CD8-positive, alpha-beta memory T cell (primary cell): ENCODE measurements at regions not wholly inside any gene's neighbourhood (a gene's known extent, or its start where the extent isn't known, plus 50 kb on each side); places are given as distances from the start of the nearest gene placed in this dataset.

Source experiments
- CTCF ChIA-PET: fragments of 350-600 bp; sonication (Branson Sonifier 250); formaldehyde crosslinking; loops from one replicate; lab custom pipeline; 2021; ENCODE audit warnings: antibody characterized with exemption; lab: Charles Lee
- POLR2A ChIA-PET: fragments of 350-600 bp; sonication (Branson Sonifier 250); formaldehyde crosslinking; loops from one replicate; lab custom pipeline; 2021; ENCODE audit warnings: antibody characterized with exemption; lab: Charles Lee
- DNase-seq, 5 donors: peaks; one replicate each; pipeline versions ENCODE4 v3.0.0 to v3.0.0-alpha.2; 2020 to 2022; ENCODE audit warnings: mixed read lengths in 1 of 5
- H3K27ac ChIP-seq: one replicate; pipeline ENCODE4 v1.7.0; 2013; ENCODE audit warnings: low read depth, mild to moderate bottlenecking, low read length, moderate library complexity
- H3K27me3 ChIP-seq: 2 replicates; pipeline ENCODE4 v1.7.0; 2013; ENCODE audit warnings: low read length, mild to moderate bottlenecking; ENCODE audit not compliant: insufficient read depth, poor library complexity, severe bottlenecking
- H3K36me3 ChIP-seq: 2 replicates; pipeline ENCODE4 v1.7.0; 2013; ENCODE audit warnings: mild to moderate bottlenecking, low read length, moderate library complexity; ENCODE audit not compliant: insufficient read depth
- H3K4me1 ChIP-seq: 2 replicates; pipeline ENCODE4 v1.7.0; 2013; ENCODE audit warnings: mild to moderate bottlenecking, low read length, moderate library complexity; ENCODE audit not compliant: insufficient read depth
- H3K4me3 ChIP-seq: 2 replicates; pipeline ENCODE4 v1.7.0; 2013; ENCODE audit warnings: mild to moderate bottlenecking, low read length
- H3K9me3 ChIP-seq: 2 replicates; pipeline ENCODE4 v1.7.0; 2013; ENCODE audit warnings: mild to moderate bottlenecking, low read length
- H3K27ac Mint-ChIP-seq, 8 donors: one replicate each; pipeline ENCODE4 v1.8.0; 2020 to 2021; ENCODE audit warnings: mixed read lengths in 8 of 8, mild to moderate bottlenecking in 6 of 8, inconsistent platforms in 3 of 8, moderate library complexity in 3 of 8
- H3K27me3 Mint-ChIP-seq, 2 donors: one replicate each; pipeline ENCODE4 v1.8.0; 2020 to 2021; ENCODE audit warnings: mixed read lengths in 2 of 2, mild to moderate bottlenecking in 1 of 2, moderate library complexity in 1 of 2
- H3K36me3 Mint-ChIP-seq, 3 donors: one replicate each; pipeline ENCODE4 v1.8.0; 2020 to 2021; ENCODE audit warnings: mixed read lengths in 3 of 3, inconsistent platforms in 1 of 3, mild to moderate bottlenecking in 1 of 3
- H3K4me1 Mint-ChIP-seq, 3 donors: one replicate each; pipeline ENCODE4 v1.8.0; 2020 to 2021; ENCODE audit warnings: mixed read lengths in 3 of 3, inconsistent platforms in 1 of 3, mild to moderate bottlenecking in 1 of 3
- H3K4me3 Mint-ChIP-seq, 7 donors: one replicate each; pipeline ENCODE4 v1.8.0; 2020 to 2021; ENCODE audit warnings: mixed read lengths in 7 of 7, mild to moderate bottlenecking in 6 of 7, moderate library complexity in 4 of 7, inconsistent platforms in 2 of 7
- H3K9me3 Mint-ChIP-seq, 5 donors: one replicate each; pipeline ENCODE4 v1.8.0; 2020 to 2022; ENCODE audit warnings: mixed read lengths in 5 of 5, mild to moderate bottlenecking in 3 of 5, moderate library complexity in 2 of 5, inconsistent platforms in 1 of 5

DNA sequence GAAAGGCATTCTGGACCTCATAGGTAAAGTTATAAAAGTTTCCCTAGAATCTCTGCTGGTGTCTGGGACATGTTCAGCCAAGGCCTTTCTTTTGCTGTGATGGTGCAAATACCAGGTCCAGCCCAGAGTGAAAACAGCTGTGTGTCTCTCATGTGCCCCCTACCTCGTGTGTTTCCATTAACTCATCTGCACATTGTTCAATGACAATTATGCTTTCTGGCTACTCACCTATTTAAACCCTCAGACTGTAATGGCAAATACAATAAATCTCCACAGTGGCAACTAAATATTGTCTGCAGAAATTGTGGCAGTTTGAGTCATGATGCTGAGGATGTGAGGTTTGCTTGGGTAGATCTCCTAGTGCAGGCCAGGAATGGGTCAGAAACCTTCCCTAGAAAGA lies 53.1 kb upstream of the GALNT15 start:
- H3K36me3 Mint-ChIP-seq = no peaks in the 10 kb centered on the region
- H3K4me3 Mint-ChIP-seq = no peak overlapping the region
- ChIA-PET POLR2A (no interaction called here), CTCF (no interaction called here)
- Histone ChIP-seq H3K27me3 (no peaks in the 10 kb centered on the region), H3K36me3 (no peaks in the 10 kb centered on the region), H3K4me3 (no peak overlapping the region), H3K4me1 (no peaks in the 10 kb centered on the region), H3K9me3 (no peaks in the 10 kb centered on the region), H3K27ac (no peak overlapping the region)
- peaks cover 0 to 4% (median 0%) of the 10 kb centered on the region in 5 donors for H3K9me3 Mint-ChIP-seq
- peaks cover 0 to 3% of the 10 kb centered on the region in 2 donors for H3K27me3 Mint-ChIP-seq
- no peak for DNase-seq
- no peak overlapping the region for H3K27ac Mint-ChIP-seq
- H3K4me1 Mint-ChIP-seq = no peaks in the 10 kb centered on the region

DNA sequence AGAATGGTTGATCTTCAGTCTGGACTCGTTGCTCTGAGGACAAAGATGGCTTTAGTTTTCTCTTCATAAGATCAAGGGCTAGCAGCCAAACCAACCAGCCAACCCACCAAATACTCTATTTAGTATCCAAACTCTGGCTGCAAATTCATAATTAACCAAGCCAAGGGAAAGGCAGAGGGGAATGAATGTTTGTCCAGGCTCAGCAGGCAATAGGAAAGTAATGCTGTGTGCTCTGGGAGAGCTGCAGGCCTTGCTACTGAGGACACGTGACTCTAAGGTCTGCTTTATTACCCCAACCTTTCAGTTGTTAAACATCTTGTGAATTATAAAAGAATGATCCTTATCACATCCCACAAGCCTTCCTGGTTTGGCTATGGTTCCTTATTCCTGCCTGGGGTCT lies 52.3 kb upstream of the GALNT15 start:
- no peaks in the 10 kb centered on the region for H3K27me3 ChIP-seq
- Mint-ChIP-seq H3K4me3 (no peak overlapping the region), H3K9me3 (peaks cover 0 to 4% (median 0%) of the 10 kb centered on the region in 5 donors), H3K27me3 (peaks cover 0 to 3% of the 10 kb centered on the region in 2 donors), H3K4me1 (no peaks in the 10 kb centered on the region), H3K27ac (no peak overlapping the region), H3K36me3 (no peaks in the 10 kb centered on the region)
- DNase-seq = no peak
- H3K36me3 ChIP-seq = no peaks in the 10 kb centered on the region
- ChIA-PET CTCF (no interaction called here), POLR2A (no interaction called here)
- H3K4me1 ChIP-seq = no peaks in the 10 kb centered on the region
- no peaks in the 10 kb centered on the region for H3K9me3 ChIP-seq
- no peak overlapping the region for H3K4me3 ChIP-seq
- H3K27ac ChIP-seq = no peak overlapping the region

DNA sequence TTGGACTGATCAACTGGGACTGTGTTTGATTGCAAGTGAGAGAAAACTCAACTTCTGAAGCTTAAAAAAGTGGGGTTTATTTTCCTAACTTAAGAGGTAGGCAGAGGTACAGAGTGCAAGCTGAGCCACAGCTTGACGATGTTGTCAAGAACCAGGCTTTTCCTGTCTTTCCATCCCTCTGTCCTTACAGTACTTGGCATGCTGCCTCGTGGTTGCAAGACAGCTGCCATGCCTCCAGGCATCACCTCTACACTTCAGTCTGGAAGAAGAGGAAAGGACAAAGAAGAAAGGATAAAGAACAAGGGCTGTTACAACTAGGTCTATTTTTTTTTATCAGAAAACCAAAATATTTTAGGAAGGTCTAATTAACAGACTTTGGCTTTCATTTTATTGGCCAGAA lies 51.8 kb upstream of the GALNT15 start:
- Mint-ChIP-seq H3K27ac (peak overlapping the region in 1 of 8 donors; percentile 38), H3K27me3 (peaks cover 3 to 4% of the 10 kb centered on the region in 2 donors), H3K4me1 (no peaks in the 10 kb centered on the region), H3K9me3 (peaks cover 0 to 4% (median 0%) of the 10 kb centered on the region in 5 donors), H3K4me3 (no peak overlapping the region), H3K36me3 (no peaks in the 10 kb centered on the region)
- ChIA-PET CTCF (interaction anchor here (0.9 kb wide), 1 partner anchor 76 kb away, joined by 3 read pairs; no protein-coding TSS in a partner anchor), POLR2A (no interaction called here)
- Histone ChIP-seq H3K4me3 (no peak overlapping the region), H3K4me1 (no peaks in the 10 kb centered on the region), H3K27me3 (no peaks in the 10 kb centered on the region), H3K9me3 (no peaks in the 10 kb centered on the region), H3K27ac (no peak overlapping the region), H3K36me3 (no peaks in the 10 kb centered on the region)
- DNase-seq = no peak

DNA sequence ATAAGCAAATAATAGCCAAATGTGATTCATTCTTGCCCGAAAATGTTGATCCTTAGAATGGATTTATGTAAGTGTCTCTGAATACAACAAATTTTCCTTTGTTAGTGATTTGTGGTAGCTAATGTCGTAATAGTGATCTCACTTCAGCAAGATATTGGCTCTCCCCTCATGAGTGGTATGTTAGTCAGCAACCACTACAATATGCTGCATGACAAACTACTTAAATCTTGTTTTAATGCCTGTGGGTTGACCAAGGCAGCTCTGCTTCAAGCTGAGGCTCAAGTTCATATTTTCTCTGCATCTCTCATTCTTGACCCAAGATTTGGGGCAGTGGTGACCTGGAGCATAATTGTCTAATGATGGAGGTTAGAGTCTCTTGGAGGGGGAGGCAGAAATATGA lies 49.8 kb upstream of the GALNT15 start:
- H3K4me3 Mint-ChIP-seq = no peak overlapping the region
- H3K36me3 Mint-ChIP-seq = no peaks in the 10 kb centered on the region
- POLR2A ChIA-PET = no interaction called here
- no peak overlapping the region for H3K27ac Mint-ChIP-seq
- Histone ChIP-seq H3K4me3 (no peak overlapping the region), H3K4me1 (no peaks in the 10 kb centered on the region), H3K27ac (no peak overlapping the region), H3K36me3 (no peaks in the 10 kb centered on the region), H3K27me3 (no peaks in the 10 kb centered on the region), H3K9me3 (no peaks in the 10 kb centered on the region)
- CTCF ChIA-PET = no interaction called here
- H3K27me3 Mint-ChIP-seq = peaks cover 0 to 6% of the 10 kb centered on the region in 2 donors
- DNase-seq = no peak
- peaks cover 0 to 4% (median 0%) of the 10 kb centered on the region in 5 donors for H3K9me3 Mint-ChIP-seq
- no peaks in the 10 kb centered on the region for H3K4me1 Mint-ChIP-seq
